GM12878 (cell line): ENCODE measurements at regions not wholly inside any gene's neighbourhood (a gene's known extent, or its start where the extent isn't known, plus 50 kb on each side); places are given as distances from the start of the nearest gene placed in this dataset.

Experiments used
- ATAC-seq: fragments of 200-7000 bp; cut with Tn5 transposase; 3 replicates; pipeline ENCODE4 v1.9.1; 2020; ENCODE audit warnings: mild to moderate bottlenecking, moderate library complexity
- BruUV-seq: library from RNA; stranded (reverse); fragments of 400-500 nt; replicated peaks from 2 replicates; lab custom pipeline; 2021; lab: Mats Ljungman, UMichigan
- CTCF ChIA-PET: fragments of 300-600 bp; sonication (Branson Sonifier 250); formaldehyde crosslinking; extraction: SDS; loops from one replicate; lab custom pipeline; 2021; ENCODE audit warnings: inconsistent platforms; lab: Yijun Ruan, JAX
- POLR2A ChIA-PET: fragments of 350-600 bp; formaldehyde crosslinking; extraction: SDS; loops from one replicate; lab custom pipeline; 2021; ENCODE audit warnings: inconsistent platforms; lab: Charles Lee
- RAD21 ChIA-PET: fragments of 300-600 bp; sonication (Branson Sonifier 250); formaldehyde crosslinking; loops from one replicate; lab custom pipeline; 2023; ENCODE audit warnings: antibody characterized with exemption; ENCODE audit not compliant: unreplicated experiment; lab: Charles Lee
- SMC1A ChIA-PET: fragments of 300-600 bp; sonication (Branson Sonifier 250); formaldehyde crosslinking; loops from one replicate; lab custom pipeline; 2023; ENCODE audit not compliant: unreplicated experiment, uncharacterized antibody; lab: Charles Lee
- DNase-seq: peaks from one replicate; pipeline ENCODE4 v3.0.0-alpha.2; 2011; ENCODE audit warnings: low read depth, low spot score
- FAIRE-seq: peaks from 3 replicates; lab custom pipeline; 2011; peaks lifted over from hg19 to GRCh38; lab: Jason Lieb, UNC
- H2AFZ ChIP-seq: 2 replicates; pipeline ENCODE4 v1.6.0; 2011; ENCODE audit warnings: low read depth, low read length, control low read depth; ENCODE audit not compliant: control insufficient read depth
- H3K27ac ChIP-seq: 2 replicates; pipeline ENCODE4 v1.5.1; 2011; ENCODE audit warnings: control low read depth; ENCODE audit not compliant: control insufficient read depth, insufficient read depth
- H3K27me3 ChIP-seq, 2 experiments: replicated peaks in 1 of 2; 2 replicates each; pipeline versions ENCODE4 v1.6.0 to v1.6.1; 2011; ENCODE audit warnings: low read length in 1 of 2; ENCODE audit not compliant: control insufficient read depth in 2 of 2, insufficient read depth in 2 of 2
- H3K36me3 ChIP-seq, 2 experiments: 2 replicates each; pipeline ENCODE4 v1.5.1; 2011; ENCODE audit warnings: low read length in 1 of 2; ENCODE audit not compliant: control insufficient read depth in 2 of 2, insufficient read depth in 2 of 2
- H3K4me1 ChIP-seq: 2 replicates; pipeline ENCODE4 v1.6.1; 2011; ENCODE audit warnings: mild to moderate bottlenecking, low read length, moderate library complexity, mixed read lengths; ENCODE audit not compliant: control insufficient read depth, insufficient read depth
- H3K4me2 ChIP-seq: 2 replicates; pipeline ENCODE4 v1.6.0; 2011; ENCODE audit warnings: control low read depth; ENCODE audit not compliant: control insufficient read depth, insufficient read depth
- H3K4me3 ChIP-seq: fragments of 200-600 bp; sonication (generic); 2 replicates; pipeline ENCODE4 v1.5.1; 2016
- H3K79me2 ChIP-seq: 2 replicates; pipeline ENCODE4 v1.6.0; 2011; ENCODE audit warnings: low read length; ENCODE audit not compliant: control insufficient read depth, insufficient read depth
- H3K9ac ChIP-seq: 2 replicates; pipeline ENCODE4 v1.8.0; 2011; ENCODE audit warnings: low read length, control low read depth, mixed read lengths; ENCODE audit not compliant: control insufficient read depth, insufficient read depth
- H3K9me3 ChIP-seq: replicated peaks from 3 replicates; pipeline ENCODE4 v1.5.1; 2011; ENCODE audit warnings: mild to moderate bottlenecking, low read length; ENCODE audit not compliant: control insufficient read depth, insufficient read depth
- H4K20me1 ChIP-seq: 2 replicates; pipeline ENCODE4 v1.6.0; 2011; ENCODE audit not compliant: control insufficient read depth, insufficient read depth
- ATF3 ChIP-seq: IDR thresholded peaks from 2 replicates; pipeline ENCODE4 v1.6.1; 2011; ENCODE audit warnings: low read depth, mild to moderate bottlenecking, low read length, moderate library complexity, borderline replicate concordance; ENCODE audit errors: extremely low read depth
- HDGF ChIP-seq: fragments of 450-650 bp; IDR thresholded peaks from 2 replicates; pipeline ENCODE4 v1.6.1; 2016; ENCODE audit warnings: antibody characterized with exemption
- KAT2A ChIP-seq: conservative IDR thresholded peaks from 2 replicates; pipeline ENCODE4 v1.6.1; 2011; ENCODE audit warnings: low read depth, low read length; ENCODE audit not compliant: control insufficient read depth
- MEF2A ChIP-seq: IDR thresholded peaks from 2 replicates; pipeline ENCODE4 v1.6.1; 2011; ENCODE audit warnings: low read depth, mild to moderate bottlenecking, low read length, moderate library complexity; ENCODE audit not compliant: insufficient read depth
- NR2C1 ChIP-seq: fragments of 450-650 bp; IDR thresholded peaks from 2 replicates; pipeline ENCODE4 v1.6.1; 2017; ENCODE audit warnings: antibody characterized with exemption, mild to moderate bottlenecking, moderate library complexity
- POLR2A ChIP-seq: IDR thresholded peaks from 2 replicates; pipeline ENCODE4 v1.6.1; 2011; ENCODE audit warnings: low read depth, mild to moderate bottlenecking, low read length
- TCF12 ChIP-seq: IDR thresholded peaks from 2 replicates; pipeline ENCODE4 v1.6.1; 2011; ENCODE audit warnings: low read depth, mild to moderate bottlenecking, low read length
- ZBTB4 ChIP-seq: fragments of 450-650 bp; formaldehyde crosslinking; IDR thresholded peaks from 2 replicates; pipeline ENCODE4 v1.4.0; 2022; ENCODE audit warnings: mild to moderate bottlenecking, moderate library complexity
- ZNF384 ChIP-seq: IDR thresholded peaks from 2 replicates; pipeline ENCODE4 v1.6.1; 2012; ENCODE audit warnings: low read depth, mild to moderate bottlenecking, low read length, improper control_type of control experiment, borderline replicate concordance
- ZNF592 ChIP-seq: fragments of 450-650 bp; IDR thresholded peaks from 2 replicates; pipeline ENCODE4 v1.6.1; 2017; ENCODE audit warnings: mild to moderate bottlenecking, moderate library complexity
- WGBS: methylation state at CpG from one replicate; pipeline ENCODE4 v1.1.6; 2016; ENCODE audit warnings: low lambda C conversion rate; ENCODE audit not compliant: insufficient replicate concordance, insufficient coverage; ENCODE audit errors: missing lambda C conversion rate; 5-methylcytosine and 5-hydroxymethylcytosine counted together
- in situ Hi-C: fragments of 300-500 bp; cut with MboI; formaldehyde crosslinking; loops from 9 replicates; pipeline ENCODE4 v1.14.3; 2018; ENCODE audit warnings: mixed read lengths
- intact Hi-C: fragments of 100-400 bp; cut with micrococcal nuclease; formaldehyde crosslinking; loops from one replicate; pipeline ENCODE4 v1.14.2; 2022; ENCODE audit not compliant: unreplicated experiment

- Histone ChIP-seq H3K4me1 (no peaks in the 10 kb centered on the region), H3K27ac (no peak overlapping the region), H3K9ac (no peak overlapping the region), H2AFZ (no peak overlapping the region), H3K4me3 (no peak overlapping the region), H4K20me1 (no peaks in the 10 kb centered on the region), H3K4me2 (no peak overlapping the region), H3K36me3 (no peaks in the 10 kb centered on the region), H3K27me3 (no peaks in the 10 kb centered on the region), H3K79me2 (no peaks in the 10 kb centered on the region), H3K9me3 (no peaks in the 10 kb centered on the region)
- ATAC-seq (peak; percentile 45), DNase-seq (no peak), FAIRE-seq (no peak)
- TF ChIP-seq POLR2A (no peak), MEF2A (0 out of 2 replicates have a peak, but pooled peaks have one; percentile 9), ATF3 (no peak), KAT2A (no peak)
- ChIA-PET POLR2A (no interaction called here), RAD21 (no interaction called here), CTCF (no interaction called here), SMC1A (interaction anchor here (1.3 kb wide), 1 partner anchor 176 kb away, joined by 4 read pairs; no protein-coding TSS in a partner anchor)
- no TSS peak for BruUV-seq
- in situ Hi-C loops: no loop called here
- intact Hi-C loops: no loop called here
- WGBS: 28% methylated on average over 3 of the region's 3 CpGs
These were observed 90.7 kb upstream of the PARP8 start for GRCh38 chr5:50575740-50576139.

GRCh38 chr5:50576265-50576664 lies 90.2 kb upstream of the PARP8 start:
- in situ Hi-C loops: no loop called here
- Histone ChIP-seq H4K20me1 (no peaks in the 10 kb centered on the region), H3K36me3 (no peaks in the 10 kb centered on the region), H3K9ac (no peak overlapping the region), H3K4me2 (no peak overlapping the region), H2AFZ (no peak overlapping the region), H3K79me2 (no peaks in the 10 kb centered on the region), H3K4me3 (no peak overlapping the region), H3K9me3 (no peaks in the 10 kb centered on the region), H3K27ac (no peak overlapping the region), H3K4me1 (no peaks in the 10 kb centered on the region), H3K27me3 (no peaks in the 10 kb centered on the region)
- ChIA-PET RAD21 (interaction anchor here (0.5 to 0.9 kb wide), 2 partner anchors 20 to 210 kb away, joined by 3 read pairs; no protein-coding TSS in a partner anchor), SMC1A (interaction anchor here (0.7 to 1.3 kb wide), 7 partner anchors 12 to 180 kb away, joined by 3 to 5 read pairs (median 4); no protein-coding TSS in a partner anchor), POLR2A (no interaction called here), CTCF (no interaction called here)
- no peak for DNase-seq
- ATAC-seq: peak; percentile 26
- intact Hi-C loops: no loop called here
- no peak for FAIRE-seq
- no TSS peak for BruUV-seq
- TF ChIP-seq HDGF: no peak
- TF ChIP-seq NR2C1: no peak
- no peak for TF ChIP-seq ZNF592
- TF ChIP-seq TCF12: no peak
- no peak for TF ChIP-seq ZBTB4
- TF ChIP-seq ZNF384: no peak
